ENCODE measurements at regions not wholly inside any gene's neighbourhood (a gene's known extent, or its start where the extent isn't known, plus 50 kb on each side); places are given as distances from the start of the nearest gene placed in this dataset.

- no peak for TF ChIP-seq CTCF (IDR thresholded peaks at IDR 0.05)
- TF ChIP-seq POLR2AphosphoS5 (IDR thresholded peaks at IDR 0.05), result no peak
These were observed 548.4 kb upstream of the BRINP3 start for GRCh38 chr1:191025896-191026642.
